GM21528 (cell line): ENCODE measurements at regions not wholly inside any gene's neighbourhood (a gene's known extent, or its start where the extent isn't known, plus 50 kb on each side); places are given as distances from the start of the nearest gene placed in this dataset.
"Not testable (repeated sequence)": the region's sequence is repeated elsewhere in the genome, so short reads cannot be mapped to it uniquely, and the experiment has no call there.

ENCODE experiments used
- ATAC-seq: cut with Tn5 transposase; IDR thresholded peaks from one replicate; pipeline ENCODE4 v1.9.1; 2021; ENCODE audit warnings: mild to moderate bottlenecking, moderate library complexity; ENCODE audit not compliant: unreplicated experiment, low FRiP score

- ATAC-seq, result no peak
These were observed 64.0 kb downstream of the CCNG2 start for GRCh38 chr4:77220828-77221613.

DNA sequence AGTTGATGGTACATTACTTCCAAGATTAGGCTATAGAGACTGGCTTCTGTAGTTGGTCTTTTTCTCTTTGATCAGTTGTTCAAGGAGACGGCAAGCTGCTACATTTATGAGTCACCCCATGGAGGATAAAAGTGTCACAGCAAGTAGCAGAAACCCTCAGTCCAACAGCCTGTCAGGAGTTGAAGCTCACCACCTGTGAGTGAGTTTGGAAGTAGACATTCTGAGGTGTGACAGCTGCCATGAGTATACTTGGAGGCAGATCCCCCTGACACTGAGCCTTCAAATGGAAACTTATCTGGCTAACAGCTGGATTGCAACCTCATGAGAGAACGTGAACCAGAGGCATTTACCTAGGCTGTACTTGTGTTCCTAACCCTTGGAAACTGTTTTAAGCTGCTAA is 68.0 kb downstream of the CCNG2 start:
- no peak for ATAC-seq

- ATAC-seq, result no peak
These were observed 70.1 kb downstream of the CCNG2 start for GRCh38 chr4:77226939-77227705.

GRCh38 chr4:77229433-77229832 is 72.4 kb downstream of the CCNG2 start:
- no peak for ATAC-seq

DNA sequence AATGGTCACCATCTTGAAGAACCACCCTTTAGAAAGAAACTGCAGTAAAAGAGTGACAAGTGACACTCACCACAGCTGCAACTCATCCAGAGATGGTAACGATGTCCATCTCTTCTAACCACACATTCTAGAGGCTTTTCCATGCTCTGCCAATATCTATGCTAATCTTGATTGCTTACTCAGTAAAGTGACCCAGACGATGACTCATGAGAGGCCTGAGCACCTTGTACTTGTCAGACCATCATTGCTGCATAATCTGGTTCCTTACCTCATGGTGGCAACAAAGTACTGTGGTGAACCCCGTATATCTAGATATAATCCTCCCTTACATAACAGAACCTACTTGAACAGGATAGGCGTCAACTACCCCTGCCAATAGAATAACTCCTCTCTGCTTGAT is 75.6 kb downstream of the CCNG2 start:
- ATAC-seq, result no peak

DNA sequence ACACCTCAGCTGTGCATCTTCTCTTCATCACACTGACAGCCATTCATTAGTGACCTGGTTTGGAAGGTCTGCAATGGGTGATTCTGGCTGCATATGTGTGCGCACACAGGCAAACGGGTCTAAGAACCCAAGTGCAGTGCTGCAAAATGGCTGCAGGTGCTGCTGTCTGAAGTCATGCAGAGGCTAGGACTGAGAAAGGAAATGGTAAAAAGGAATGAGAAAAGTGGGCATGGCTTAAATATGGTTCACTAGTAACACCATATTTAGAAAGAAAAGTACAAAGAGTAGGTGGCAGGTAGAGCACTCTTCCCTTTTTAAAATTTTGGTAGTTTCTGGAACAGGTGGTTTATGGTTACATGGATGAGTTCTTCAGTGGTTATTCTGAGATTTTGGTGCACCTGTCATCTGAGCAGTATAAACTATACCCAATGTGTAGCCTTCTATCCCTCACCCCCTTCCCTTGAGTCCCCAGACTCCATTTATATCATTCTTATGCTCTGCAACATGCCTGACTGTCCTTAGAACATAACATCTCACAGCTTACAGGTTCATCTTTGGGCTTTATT is 78.4 kb downstream of the CCNG2 start:
- ATAC-seq, result peak; percentile 63

- ATAC-seq, result no peak
These were observed 79.8 kb downstream of the CCNG2 start for GRCh38 chr4:77236806-77237205.

DNA sequence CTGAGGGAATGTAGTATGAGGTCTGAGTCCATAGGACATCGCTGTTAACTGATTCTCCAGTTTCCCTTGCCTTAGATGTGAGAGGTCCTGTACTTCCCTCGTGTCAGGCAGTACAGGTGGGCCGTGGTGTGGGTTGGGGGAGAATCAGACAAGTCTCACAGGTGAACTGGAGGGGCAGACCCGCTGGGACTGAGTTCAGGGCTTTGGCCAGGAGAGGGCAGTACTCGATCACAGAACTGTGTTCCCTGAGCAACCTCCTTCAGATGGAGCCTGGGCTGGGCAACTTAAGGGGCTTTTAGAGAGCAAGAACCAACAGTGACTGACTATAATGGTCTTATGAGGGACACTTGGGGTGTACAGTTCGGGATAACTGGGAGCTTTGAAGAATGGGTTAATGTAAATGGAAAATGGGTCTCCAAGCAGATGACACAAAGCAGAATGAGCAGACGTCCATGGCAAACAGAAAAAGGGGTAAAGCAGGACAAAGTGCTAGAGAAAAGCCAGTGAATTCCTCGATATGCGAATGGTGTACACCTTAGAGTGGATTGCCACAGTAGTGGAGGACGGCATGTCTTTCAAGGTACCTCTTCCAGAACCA is 83.6 kb downstream of the CCNG2 start:
- ATAC-seq, result peak; percentile 69

DNA sequence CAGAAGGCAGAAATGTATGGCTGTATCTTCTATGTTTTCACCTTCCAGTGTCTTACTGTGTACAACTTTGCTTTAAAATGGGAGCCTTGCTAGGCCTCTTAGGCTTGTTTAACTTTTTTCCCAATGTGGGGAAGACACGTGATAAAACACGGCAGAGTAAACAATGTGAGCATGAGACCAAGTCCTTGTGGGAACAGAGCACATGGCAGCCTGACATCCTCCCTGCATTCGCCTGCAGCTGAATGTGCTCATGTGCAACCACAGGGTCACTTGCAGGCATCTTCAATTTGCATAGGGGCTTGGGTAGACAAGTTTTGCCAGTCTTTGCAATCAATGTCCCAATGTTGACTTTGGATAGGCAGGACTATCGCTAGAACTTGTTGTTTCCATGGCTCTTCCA is 91.8 kb downstream of the CCNG2 start:
- no peak for ATAC-seq

- no peak for ATAC-seq
These were observed 94.7 kb downstream of the CCNG2 start for GRCh38 chr4:77251751-77252150.

DNA sequence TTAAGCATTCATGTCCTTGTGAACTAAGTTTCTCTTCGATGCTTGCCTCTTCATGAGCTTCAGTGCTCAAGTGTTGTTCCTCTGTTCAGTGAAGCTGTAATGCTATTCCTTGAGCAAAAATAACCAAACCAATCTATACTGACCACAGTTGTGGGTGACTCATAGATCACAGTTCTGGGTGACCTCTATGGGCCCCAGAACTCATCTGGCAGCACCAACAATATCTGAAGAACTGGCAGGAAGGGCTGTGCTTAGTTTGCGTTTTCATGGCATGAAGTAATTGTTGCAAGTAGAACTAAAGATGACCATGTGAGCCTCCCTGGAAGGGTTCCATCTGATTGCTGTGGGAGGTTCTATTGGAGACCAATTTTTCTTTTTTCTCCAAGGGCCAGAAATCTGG is 106.2 kb downstream of the CCNG2 start:
- ATAC-seq, result no peak

- not testable (repeated sequence) for ATAC-seq
These were observed 107.0 kb downstream of the CCNG2 start for GRCh38 chr4:77263976-77264375.

DNA sequence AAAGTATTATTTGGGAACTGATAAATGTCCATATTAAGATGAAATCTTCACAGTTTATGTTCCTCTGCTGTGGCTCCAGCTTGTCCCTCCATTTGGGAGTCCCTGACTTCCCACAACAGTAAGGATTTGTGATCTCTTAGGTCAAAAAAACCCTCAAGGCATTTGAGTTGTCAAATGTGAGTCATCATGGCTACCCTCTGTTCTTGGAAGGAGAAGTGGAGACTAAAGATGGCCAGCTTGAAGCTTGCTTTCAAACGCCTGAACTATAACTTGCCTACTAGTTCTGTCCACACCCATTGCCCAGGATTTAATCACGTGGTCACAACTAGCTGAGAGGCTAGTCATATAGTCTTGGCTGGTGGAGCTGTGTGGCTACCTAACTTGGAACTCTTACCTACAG is 107.8 kb downstream of the CCNG2 start:
- ATAC-seq, result no peak

DNA sequence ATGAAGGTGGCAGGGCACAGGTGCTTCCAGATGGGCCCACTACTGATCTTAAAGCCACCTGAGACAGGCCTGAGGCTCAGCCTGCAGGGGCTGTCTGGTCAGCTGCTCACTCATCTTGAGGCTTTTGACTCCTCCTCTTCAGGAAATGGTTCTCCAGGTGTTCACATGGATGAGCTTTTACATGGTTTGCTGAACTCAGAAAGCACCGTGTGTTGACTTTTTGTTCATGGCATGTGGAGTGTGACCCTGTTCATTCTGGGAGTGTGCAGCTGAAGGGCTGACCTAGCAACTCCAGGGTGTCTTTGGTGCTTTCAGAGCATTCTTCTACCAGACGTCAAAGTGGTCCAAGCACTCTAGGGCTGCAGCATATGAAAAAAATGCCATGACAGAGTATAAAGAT is 111.1 kb downstream of the CCNG2 start:
- ATAC-seq, result no peak

DNA sequence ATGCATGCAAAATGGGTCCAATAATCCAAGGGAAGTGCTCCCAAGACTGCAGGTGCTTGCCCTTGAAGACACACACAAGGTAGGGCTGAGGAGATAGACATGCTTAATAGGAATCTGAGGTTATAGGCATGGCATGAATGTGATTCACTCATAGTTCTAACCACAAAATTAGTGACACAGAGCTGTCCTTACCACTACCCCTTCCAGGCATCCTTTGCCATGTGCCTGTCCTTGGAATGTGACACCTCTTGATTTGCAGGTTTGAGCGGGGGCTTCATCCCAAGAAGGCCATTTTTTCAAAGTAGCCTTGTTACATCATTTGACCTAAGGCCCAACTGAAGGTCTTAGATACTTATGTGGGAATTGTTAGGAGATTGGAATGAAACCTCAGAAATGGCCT is 112.5 kb downstream of the CCNG2 start:
- no peak for ATAC-seq

DNA sequence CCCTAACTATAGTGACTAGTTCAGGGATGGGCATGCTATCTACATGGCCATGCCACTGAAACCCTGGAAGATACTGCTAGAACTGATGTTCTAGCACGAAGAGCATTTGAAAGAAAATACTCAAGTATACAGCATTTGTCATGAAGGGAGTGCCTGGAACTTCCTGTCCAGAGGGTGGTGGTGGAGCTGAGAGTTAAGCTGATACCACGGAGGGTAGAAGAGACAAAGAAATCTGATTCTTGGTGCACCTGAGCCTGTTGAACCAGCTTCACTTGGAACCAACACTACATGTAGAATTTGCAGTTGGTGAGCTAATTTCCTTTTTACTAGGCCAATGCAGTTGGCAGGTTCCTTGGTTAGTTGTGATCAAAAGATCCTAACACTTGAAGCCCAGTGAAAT is 116.4 kb downstream of the CCNG2 start:
- no peak for ATAC-seq

DNA sequence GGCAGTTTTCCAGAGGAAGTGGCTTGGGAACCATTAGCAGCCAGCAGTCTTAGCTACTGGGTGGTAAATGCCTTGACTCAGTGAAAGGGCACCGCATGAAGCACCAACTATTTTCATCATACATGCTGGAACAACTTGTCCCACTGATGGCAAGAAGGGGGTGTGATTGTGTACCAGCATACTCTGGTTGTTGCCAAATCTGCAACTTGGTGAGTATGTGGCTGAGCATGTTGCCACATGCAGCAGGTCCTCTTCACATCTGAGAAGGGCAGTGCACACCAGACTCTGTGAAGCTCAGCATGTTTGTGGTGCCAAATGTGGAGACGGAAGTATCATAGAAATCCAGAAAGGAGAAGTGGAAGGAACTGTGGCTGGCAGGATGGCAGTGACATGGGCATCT is 122.1 kb downstream of the CCNG2 start:
- not testable (repeated sequence) for ATAC-seq

- no peak for ATAC-seq
These were observed 125.3 kb downstream of the CCNG2 start for GRCh38 chr4:77282305-77282704.

DNA sequence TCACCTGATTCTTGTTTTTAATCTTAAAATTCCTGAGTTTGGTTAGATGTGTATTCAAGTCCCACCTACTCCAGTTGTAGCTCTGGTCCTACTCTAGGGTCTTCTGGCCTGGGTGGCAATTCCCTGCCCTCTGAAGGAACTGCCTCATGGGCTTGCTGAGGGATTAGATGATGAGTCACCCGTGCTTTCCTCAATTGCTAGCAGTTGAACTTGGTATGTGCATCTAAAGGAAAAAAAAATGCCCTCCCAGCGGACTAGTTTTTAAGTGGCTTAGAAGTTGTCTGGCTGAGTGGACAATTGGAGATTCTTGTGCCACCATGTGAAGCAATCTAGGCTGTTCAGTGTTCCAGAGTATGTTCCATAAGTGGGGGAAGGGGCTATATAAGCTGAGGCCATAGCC is 127.0 kb downstream of the CCNG2 start:
- no peak for ATAC-seq

DNA sequence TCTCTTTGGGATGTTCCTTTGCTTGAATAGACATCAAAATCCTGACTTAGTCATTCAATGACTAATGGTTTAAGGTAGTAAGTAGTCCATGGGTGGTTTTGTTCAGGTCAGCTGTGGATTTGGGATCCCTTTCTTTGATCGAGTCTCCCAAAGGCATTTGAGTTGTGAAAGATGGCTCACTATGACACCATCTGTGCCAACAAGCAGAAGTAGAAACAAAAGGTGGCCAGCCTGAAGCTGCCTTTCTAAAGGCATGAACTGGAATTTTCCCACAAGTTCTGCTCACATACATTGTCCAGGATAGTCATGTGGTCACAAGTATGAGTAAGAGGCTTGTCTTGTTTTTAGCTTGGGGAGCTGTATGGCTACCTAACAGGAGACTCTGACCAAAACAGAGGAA is 129.9 kb downstream of the CCNG2 start:
- ATAC-seq, result no peak

DNA sequence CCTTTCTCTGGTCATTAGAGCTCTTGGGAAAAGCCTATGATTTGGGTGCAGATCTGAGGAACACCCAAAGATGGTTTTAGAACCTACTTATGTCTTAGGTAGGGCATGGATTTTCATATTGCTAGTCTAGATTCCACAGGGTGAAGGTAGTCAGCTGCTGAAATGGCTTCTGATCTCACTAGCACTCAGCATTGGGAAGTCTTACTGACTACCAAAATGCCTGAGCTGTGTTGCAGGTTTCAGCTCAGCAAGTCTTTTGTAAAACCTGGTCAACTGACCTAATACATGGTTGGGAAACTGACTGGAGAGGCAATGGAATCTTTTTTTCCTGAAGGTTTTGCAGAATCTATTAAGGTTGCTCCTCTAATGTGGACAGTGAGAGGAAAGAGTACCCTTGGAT is 136.4 kb downstream of the CCNG2 start:
- no peak for ATAC-seq
